Liver (tissue), 8 donors: ENCODE measurements at regions not wholly inside any gene's neighbourhood (a gene's known extent, or its start where the extent isn't known, plus 50 kb on each side); places are given as distances from the start of the nearest gene placed in this dataset.

Experiments used
- DNase-seq: peaks from one replicate; pipeline ENCODE4 v3.0.0-alpha.2; 2017; ENCODE audit warnings: low spot score
- H3K27ac ChIP-seq, 2 donors: one replicate each; pipeline ENCODE4 v1.7.0; 2013; ENCODE audit warnings: inconsistent platforms in 2 of 2, low read length in 2 of 2, control low read depth in 1 of 2, low read depth in 1 of 2, mild to moderate bottlenecking in 1 of 2
- H3K27me3 ChIP-seq, 4 donors: one replicate each; pipeline versions ENCODE4 v1.6.1 to v1.7.0; 2013; ENCODE audit warnings: low read length in 3 of 4, inconsistent platforms in 1 of 4, mild to moderate bottlenecking in 1 of 4, moderate library complexity in 1 of 4; ENCODE audit not compliant: control insufficient read depth in 4 of 4, insufficient read depth in 4 of 4
- H3K36me3 ChIP-seq, 4 donors: one replicate each; pipeline versions ENCODE4 v1.6.1 to v1.7.0; 2013; ENCODE audit warnings: low read length in 3 of 4, mild to moderate bottlenecking in 3 of 4, low read depth in 1 of 4, moderate library complexity in 1 of 4; ENCODE audit not compliant: control insufficient read depth in 4 of 4, insufficient read depth in 3 of 4
- H3K4me1 ChIP-seq, 4 donors: one replicate each; pipeline versions ENCODE4 v1.6.1 to v1.7.0; 2013; ENCODE audit warnings: low read length in 3 of 4, mild to moderate bottlenecking in 3 of 4, moderate library complexity in 1 of 4; ENCODE audit not compliant: control insufficient read depth in 4 of 4, insufficient read depth in 4 of 4
- H3K4me3 ChIP-seq, 3 donors: one replicate each; pipeline versions ENCODE4 v1.6.1 to v1.7.0; 2013; ENCODE audit warnings: low read length in 3 of 3, control low read depth in 1 of 3, low read depth in 1 of 3, mild to moderate bottlenecking in 1 of 3
- H3K9ac ChIP-seq, 2 donors: one replicate each; pipeline ENCODE4 v1.7.0; 2013; ENCODE audit warnings: low read length in 2 of 2, mild to moderate bottlenecking in 2 of 2, moderate library complexity in 2 of 2, control low read depth in 1 of 2, low read depth in 1 of 2
- H3K9me3 ChIP-seq, 4 donors: one replicate each; pipeline versions ENCODE4 v1.6.1 to v1.7.0; 2013; ENCODE audit warnings: low read length in 3 of 4; ENCODE audit not compliant: control insufficient read depth in 4 of 4
- ATF3 ChIP-seq: IDR thresholded peaks from 2 replicates; pipeline ENCODE4 v1.6.1; 2016; ENCODE audit warnings: antibody characterized with exemption
- CTCF ChIP-seq: fragments of 150-350 bp; IDR thresholded peaks from 2 replicates; pipeline ENCODE4 v1.5.1; 2017; ENCODE audit warnings: improper control_type of control experiment, low read depth, low read length; ENCODE audit not compliant: missing input control
- HNF4A ChIP-seq, 2 donors: conservative IDR thresholded peaks; 2 replicates each; pipeline ENCODE4 v1.6.1; 2016; ENCODE audit warnings: antibody characterized with exemption in 2 of 2, mild to moderate bottlenecking in 2 of 2
- HNF4G ChIP-seq: IDR thresholded peaks from 2 replicates; pipeline ENCODE4 v1.6.1; 2016; ENCODE audit warnings: antibody characterized with exemption
- JUND ChIP-seq, 2 donors: IDR thresholded peaks; 2 replicates each; pipeline ENCODE4 v1.6.1; 2016; ENCODE audit warnings: antibody characterized with exemption in 2 of 2
- MAX ChIP-seq: IDR thresholded peaks from 2 replicates; pipeline ENCODE4 v1.6.1; 2016; ENCODE audit warnings: antibody characterized with exemption
- NR2F2 ChIP-seq: IDR thresholded peaks from 2 replicates; pipeline ENCODE4 v1.6.1; 2016; ENCODE audit warnings: antibody characterized with exemption
- RAD21 ChIP-seq, 2 donors: IDR thresholded peaks; 2 replicates each; pipeline ENCODE4 v1.6.1; 2016; ENCODE audit warnings: antibody characterized with exemption in 2 of 2, mild to moderate bottlenecking in 2 of 2
- RXRA ChIP-seq, 2 donors: IDR thresholded peaks; 2 replicates each; pipeline ENCODE4 v1.6.1; 2017 to 2018; ENCODE audit warnings: antibody characterized with exemption in 2 of 2, mild to moderate bottlenecking in 1 of 2
- SP1 ChIP-seq: IDR thresholded peaks from 2 replicates; pipeline ENCODE4 v1.6.1; 2018; ENCODE audit warnings: antibody characterized with exemption, mild to moderate bottlenecking
- TAF1 ChIP-seq: conservative IDR thresholded peaks from 2 replicates; pipeline ENCODE4 v1.6.1; 2016; ENCODE audit warnings: antibody characterized with exemption, mild to moderate bottlenecking
- ZBTB33 ChIP-seq: IDR thresholded peaks from 2 replicates; pipeline ENCODE4 v1.6.1; 2016; ENCODE audit warnings: antibody characterized with exemption
- WGBS: extraction: QIAGEN DNeasy Blood & Tissue Kit; methylation state at CpG from one replicate; pipeline ENCODE4 v1.1.7; 2013; 5-methylcytosine and 5-hydroxymethylcytosine counted together
- donor health status: healthy.
- donor health status: healthy.
- donor health status: healthy.
- donor health status: healthy.
- donor health status: healthy.

GRCh38 chr4:183806341-183806740, 98.8 kb upstream of the STOX2 start (continued):
- TF ChIP-seq ZBTB33 (no peak), JUND (IDR thresholded peaks at IDR 0.05) (no peak), MAX (no peak), RXRA (IDR thresholded peaks at IDR 0.05) (no peak), ATF3 (no peak)

- Histone ChIP-seq H3K9me3 (peaks cover 0 to 3% (median 0%) of the 10 kb centered on the region in 4 donors), H3K27me3 (no peaks in the 10 kb centered on the region), H3K27ac (peak overlapping the region; percentile 31 to 37), H3K4me3 (no peak overlapping the region), H3K36me3 (no peaks in the 10 kb centered on the region), H3K9ac (no peak overlapping the region), H3K4me1 (no peaks in the 10 kb centered on the region)
- WGBS: 81% methylated on average over 19 of the region's 19 CpGs
- TF ChIP-seq RAD21 (IDR thresholded peaks at IDR 0.05) (no peak), TAF1 (no peak), HNF4G (no peak), HNF4A (conservative IDR thresholded peaks at IDR 0.05) (no peak), MAX (no peak), SP1 (no peak), CTCF (no peak), NR2F2 (no peak)
- DNase-seq: no peak
These were observed 97.5 kb upstream of the STOX2 start for GRCh38 chr4:183807420-183808096.

GRCh38 chr4:183808097-183808456, 97.0 kb upstream of the STOX2 start:
- Histone ChIP-seq H3K27ac (peak overlapping the region; percentile 31 to 37), H3K36me3 (no peaks in the 10 kb centered on the region), H3K4me1 (no peaks in the 10 kb centered on the region), H3K27me3 (no peaks in the 10 kb centered on the region), H3K4me3 (no peak overlapping the region), H3K9ac (no peak overlapping the region), H3K9me3 (peaks cover 0 to 3% (median 0%) of the 10 kb centered on the region in 4 donors)
- WGBS: 72% methylated on average over 9 of the region's 9 CpGs
- TF ChIP-seq NR2F2 (peak; percentile 36), JUND (IDR thresholded peaks at IDR 0.05) (no peak)
- no peak for DNase-seq
